PC-3 (cell line): ENCODE measurements at regions not wholly inside any gene's neighbourhood (a gene's known extent, or its start where the extent isn't known, plus 50 kb on each side); places are given as distances from the start of the nearest gene placed in this dataset.

Experiments used
- ATAC-seq: fragments of 200-7000 bp; cut with Tn5 transposase; 2 replicates; pipeline ENCODE4 v1.9.1; 2020; ENCODE audit warnings: mild to moderate bottlenecking, moderate library complexity
- BruUV-seq: library from RNA; stranded (reverse); fragments of 400-500 nt; replicated peaks from 2 replicates; lab custom pipeline; 2021; lab: Mats Ljungman, UMichigan
- CTCF ChIA-PET: fragments of 300-600 bp; sonication (Branson Sonifier 250); formaldehyde crosslinking; loops from one replicate; lab custom pipeline; 2022; ENCODE audit warnings: antibody characterized with exemption; lab: Charles Lee
- POLR2A ChIA-PET: fragments of 300-600 bp; sonication (Branson Sonifier 250); formaldehyde crosslinking; loops from one replicate; lab custom pipeline; 2022; ENCODE audit warnings: antibody characterized with exemption; ENCODE audit not compliant: unreplicated experiment; lab: Charles Lee
- DNase-seq: peaks from one replicate; pipeline ENCODE4 v3.0.0-alpha.2; 2015
- H2AFZ ChIP-seq: fragments of 300-600 bp; sonication (generic); 2 replicates; pipeline ENCODE4 v1.6.0; 2016; ENCODE audit warnings: antibody characterized with exemption, low read length
- H3F3A ChIP-seq: fragments of 300-600 bp; sonication (generic); one replicate; pipeline ENCODE4 v1.6.0; 2017; ENCODE audit warnings: antibody characterized with exemption, low read length, control low read depth, mild to moderate bottlenecking; ENCODE audit not compliant: unreplicated experiment
- H3K27ac ChIP-seq: fragments of 300-600 bp; sonication (generic); 2 replicates; pipeline ENCODE4 v1.5.1; 2016; ENCODE audit warnings: mild to moderate bottlenecking, low read length
- H3K27me3 ChIP-seq: fragments of 300-600 bp; sonication (generic); 2 replicates; pipeline ENCODE4 v1.6.1; 2016; ENCODE audit warnings: low read length, mixed read lengths
- H3K36me3 ChIP-seq: fragments of 300-600 bp; sonication (generic); 2 replicates; pipeline ENCODE4 v1.6.1; 2016; ENCODE audit warnings: low read depth, mixed run types, low read length, mixed read lengths
- H3K4me1 ChIP-seq: fragments of 300-600 bp; sonication (generic); 2 replicates; pipeline ENCODE4 v1.5.1; 2016; ENCODE audit warnings: low read length; ENCODE audit not compliant: insufficient read depth
- H3K4me2 ChIP-seq: fragments of 300-600 bp; sonication (generic); 2 replicates; pipeline ENCODE4 v1.6.0; 2016; ENCODE audit warnings: low read length
- H3K4me3 ChIP-seq: fragments of 300-600 bp; sonication (generic); 2 replicates; pipeline ENCODE4 v1.5.1; 2016; ENCODE audit warnings: mild to moderate bottlenecking, low read length, mixed read lengths
- H3K79me2 ChIP-seq: fragments of 300-600 bp; sonication (generic); 2 replicates; pipeline ENCODE4 v1.6.1; 2017; ENCODE audit warnings: low read length, mixed read lengths
- H3K9ac ChIP-seq: fragments of 300-600 bp; sonication (generic); 2 replicates; pipeline ENCODE4 v1.6.0; 2016; ENCODE audit warnings: mild to moderate bottlenecking, low read length
- H3K9me2 ChIP-seq: fragments of 300-600 bp; sonication (generic); replicated peaks from 2 replicates; pipeline ENCODE4 v1.6.1; 2016; ENCODE audit warnings: mixed run types, low read length, mixed read lengths
- H3K9me3 ChIP-seq: fragments of 300-600 bp; sonication (generic); 2 replicates; pipeline ENCODE4 v1.6.1; 2016; ENCODE audit warnings: low read length, mixed read lengths
- H4K20me1 ChIP-seq: fragments of 300-600 bp; sonication (generic); 2 replicates; pipeline ENCODE4 v1.6.1; 2016; ENCODE audit warnings: low read length, mixed read lengths
- EZH2 ChIP-seq: fragments of 300-600 bp; sonication (generic); IDR thresholded peaks from one replicate; pipeline ENCODE4 v1.6.1; 2017; ENCODE audit warnings: antibody characterized with exemption, mild to moderate bottlenecking, low read length; ENCODE audit not compliant: unreplicated experiment
- EZH2phosphoT487 ChIP-seq: fragments of 300-600 bp; sonication (generic); IDR thresholded peaks from 2 replicates; pipeline ENCODE4 v1.6.1; 2018; ENCODE audit warnings: mild to moderate bottlenecking, antibody characterized with exemption, low read length, borderline replicate concordance
- intact Hi-C: fragments of 100-400 bp; cut with micrococcal nuclease; formaldehyde crosslinking; loops from 2 replicates; pipeline ENCODE4 v1.9.0; 2023
- TF ChIP-seq, protein P1 (sequence below): fragments of 300-600 bp; sonication (generic); conservative IDR thresholded peaks from 2 replicates; pipeline ENCODE4 v1.5.1; 2017; ENCODE audit warnings: antibody characterized with exemption, low read depth, mild to moderate bottlenecking, low read length

DNA sequence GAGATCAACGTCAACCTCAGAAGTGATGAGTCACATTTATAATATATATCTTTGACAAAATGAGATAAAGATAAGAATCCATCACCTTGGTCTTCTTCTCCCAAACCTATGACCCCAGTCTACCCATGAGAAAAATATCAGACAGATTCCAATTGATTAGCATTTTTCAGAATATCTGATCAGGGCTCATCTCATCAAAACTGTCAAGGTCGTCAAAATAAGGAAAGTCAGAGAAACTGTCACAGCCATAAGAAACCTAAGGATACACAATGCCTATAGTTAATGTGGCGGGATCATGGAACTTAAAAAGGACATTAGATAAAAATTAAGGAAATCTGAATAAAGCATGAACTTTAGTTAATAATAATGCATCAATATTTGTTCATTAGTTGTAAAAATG lies 374.1 kb downstream of the FAT4 start:
- H3F3A ChIP-seq, result no peaks in the 10 kb centered on the region
- no peaks in the 10 kb centered on the region for H4K20me1 ChIP-seq
- H3K27me3 ChIP-seq, result no peaks in the 10 kb centered on the region
- no peak overlapping the region for H3K27ac ChIP-seq
- no TSS peak for BruUV-seq
- H2AFZ ChIP-seq, result no peak overlapping the region
- DNase-seq (no peak), ATAC-seq (no peak)
- no peaks in the 10 kb centered on the region for H3K9me2 ChIP-seq
- intact Hi-C loops, result no loop called here
- H3K36me3 ChIP-seq, result no peaks in the 10 kb centered on the region
- H3K9ac ChIP-seq, result no peak overlapping the region
- TF ChIP-seq EZH2phosphoT487 (no peak), EZH2 (no peak)
- TF ChIP-seq, protein P1, sequence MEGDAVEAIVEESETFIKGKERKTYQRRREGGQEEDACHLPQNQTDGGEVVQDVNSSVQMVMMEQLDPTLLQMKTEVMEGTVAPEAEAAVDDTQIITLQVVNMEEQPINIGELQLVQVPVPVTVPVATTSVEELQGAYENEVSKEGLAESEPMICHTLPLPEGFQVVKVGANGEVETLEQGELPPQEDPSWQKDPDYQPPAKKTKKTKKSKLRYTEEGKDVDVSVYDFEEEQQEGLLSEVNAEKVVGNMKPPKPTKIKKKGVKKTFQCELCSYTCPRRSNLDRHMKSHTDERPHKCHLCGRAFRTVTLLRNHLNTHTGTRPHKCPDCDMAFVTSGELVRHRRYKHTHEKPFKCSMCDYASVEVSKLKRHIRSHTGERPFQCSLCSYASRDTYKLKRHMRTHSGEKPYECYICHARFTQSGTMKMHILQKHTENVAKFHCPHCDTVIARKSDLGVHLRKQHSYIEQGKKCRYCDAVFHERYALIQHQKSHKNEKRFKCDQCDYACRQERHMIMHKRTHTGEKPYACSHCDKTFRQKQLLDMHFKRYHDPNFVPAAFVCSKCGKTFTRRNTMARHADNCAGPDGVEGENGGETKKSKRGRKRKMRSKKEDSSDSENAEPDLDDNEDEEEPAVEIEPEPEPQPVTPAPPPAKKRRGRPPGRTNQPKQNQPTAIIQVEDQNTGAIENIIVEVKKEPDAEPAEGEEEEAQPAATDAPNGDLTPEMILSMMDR, result no peak
- no peaks in the 10 kb centered on the region for H3K79me2 ChIP-seq
- H3K4me2 ChIP-seq, result no peak overlapping the region
- CTCF ChIA-PET, result no interaction called here
- H3K4me1 ChIP-seq, result no peaks in the 10 kb centered on the region
- POLR2A ChIA-PET, result no interaction called here
- no peaks in the 10 kb centered on the region for H3K9me3 ChIP-seq
- no peak overlapping the region for H3K4me3 ChIP-seq

DNA sequence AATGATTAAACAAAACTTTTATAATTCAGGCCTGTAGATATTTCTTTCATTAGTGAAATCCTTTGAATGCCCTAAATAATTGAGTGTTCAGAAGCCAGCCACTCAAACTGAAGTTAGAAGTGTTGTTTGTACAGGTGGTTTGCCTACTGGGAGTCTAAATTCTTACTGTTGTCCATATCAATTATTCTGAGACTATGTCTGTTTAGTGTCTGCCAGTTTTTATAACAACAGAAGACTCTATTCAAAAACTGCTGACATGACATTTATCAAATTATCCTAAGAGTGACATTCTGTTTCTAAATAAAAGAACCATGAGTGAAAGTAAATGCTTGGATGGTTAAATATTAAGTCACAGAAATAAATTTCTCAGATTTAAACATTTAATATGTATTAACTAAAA lies 375.1 kb downstream of the FAT4 start:
- Histone ChIP-seq H3K4me1 (no peaks in the 10 kb centered on the region), H3K9me2 (no peaks in the 10 kb centered on the region), H3K4me3 (no peak overlapping the region), H3K27me3 (no peaks in the 10 kb centered on the region), H3K79me2 (no peaks in the 10 kb centered on the region), H2AFZ (no peak overlapping the region), H3K36me3 (no peaks in the 10 kb centered on the region), H3F3A (no peaks in the 10 kb centered on the region), H3K9ac (no peak overlapping the region), H3K4me2 (no peak overlapping the region), H4K20me1 (no peaks in the 10 kb centered on the region), H3K9me3 (no peaks in the 10 kb centered on the region), H3K27ac (no peak overlapping the region)
- CTCF ChIA-PET, result no interaction called here
- POLR2A ChIA-PET, result no interaction called here
- no TSS peak for BruUV-seq
- intact Hi-C loops, result no loop called here
- no peak for ATAC-seq
- DNase-seq, result no peak
- TF ChIP-seq, protein P1, result no peak
- TF ChIP-seq EZH2 (no peak), EZH2phosphoT487 (no peak)

- TF ChIP-seq EZH2 (no peak), EZH2phosphoT487 (no peak)
- TF ChIP-seq, protein P1, result no peak
- DNase-seq, result no peak
- no peak overlapping the region for H3K9ac ChIP-seq
- H3K9me2 ChIP-seq, result no peaks in the 10 kb centered on the region
- H3K36me3 ChIP-seq, result no peaks in the 10 kb centered on the region
- H3K9me3 ChIP-seq, result no peaks in the 10 kb centered on the region
- ChIA-PET POLR2A (no interaction called here), CTCF (no interaction called here)
- no peaks in the 10 kb centered on the region; the same call in 1 of the 2 replicates for H3K4me1 ChIP-seq
- no peak overlapping the region for H3K4me3 ChIP-seq
- no peaks in the 10 kb centered on the region for H3F3A ChIP-seq
- no peaks in the 10 kb centered on the region for H3K27me3 ChIP-seq
- no peak overlapping the region for H2AFZ ChIP-seq
- no peaks in the 10 kb centered on the region for H3K79me2 ChIP-seq
- intact Hi-C loops, result no loop called here
- ATAC-seq, result no peak
- BruUV-seq, result no TSS peak
- H4K20me1 ChIP-seq, result no peaks in the 10 kb centered on the region
- no peak overlapping the region for H3K4me2 ChIP-seq
- H3K27ac ChIP-seq, result no peak overlapping the region
Observed at GRCh38 chr4:125693228-125693627, 378.5 kb downstream of the FAT4 start.
